Caco-2 (cell line): ENCODE measurements at regions not wholly inside any gene's neighbourhood (a gene's known extent, or its start where the extent isn't known, plus 50 kb on each side); places are given as distances from the start of the nearest gene placed in this dataset.

Experiments
- BruUV-seq: library from RNA; stranded (reverse); fragments of 400-500 nt; replicated peaks from 2 replicates; lab custom pipeline; 2021; lab: Mats Ljungman, UMichigan
- CTCF ChIA-PET: fragments of 300-600 bp; sonication (Branson Sonifier 250); formaldehyde crosslinking; loops from one replicate; lab custom pipeline; 2022; ENCODE audit warnings: antibody characterized with exemption; lab: Charles Lee
- POLR2A ChIA-PET: fragments of 300-600 bp; sonication (Branson Sonifier 250); formaldehyde crosslinking; loops from one replicate; lab custom pipeline; 2022; ENCODE audit warnings: antibody characterized with exemption; lab: Charles Lee
- DNase-seq, 2 experiments: peaks; one replicate each; pipeline versions ENCODE4 v3.0.0 to v3.0.0-alpha.2; 2020 to 2022
- H3K27me3 ChIP-seq: replicated peaks from 2 replicates; pipeline ENCODE4 v1.6.0; 2011; ENCODE audit warnings: low read length; ENCODE audit not compliant: control insufficient read depth, insufficient read depth
- H3K36me3 ChIP-seq: 2 replicates; pipeline ENCODE4 v1.5.1; 2011; ENCODE audit warnings: low read length; ENCODE audit not compliant: control insufficient read depth, insufficient read depth
- H3K4me1 ChIP-seq: fragments of 250-450 bp; sonication (Bioruptor Pico); 2 replicates; pipeline ENCODE4 v1.5.1; 2020; ENCODE audit warnings: mild to moderate bottlenecking
- H3K4me3 ChIP-seq: 2 replicates; pipeline ENCODE4 v1.5.1; 2011; ENCODE audit warnings: low read depth, mild to moderate bottlenecking, control low read depth, low read length
- H3K9me3 ChIP-seq: fragments of 250-450 bp; sonication (Bioruptor Pico); 2 replicates; pipeline ENCODE4 v1.5.1; 2020; ENCODE audit warnings: mild to moderate bottlenecking, moderate library complexity
- H3K27ac Mint-ChIP-seq: one replicate; pipeline ENCODE4 v1.8.0; 2022; ENCODE audit warnings: mixed read lengths; ENCODE audit not compliant: unreplicated experiment
- H3K27me3 Mint-ChIP-seq: one replicate; pipeline ENCODE4 v1.8.0; 2022; ENCODE audit warnings: mixed read lengths; ENCODE audit not compliant: insufficient read depth, unreplicated experiment
- H3K36me3 Mint-ChIP-seq: one replicate; pipeline ENCODE4 v1.8.0; 2022; ENCODE audit warnings: mild to moderate bottlenecking, mixed read lengths; ENCODE audit not compliant: insufficient read depth, unreplicated experiment
- H3K4me1 Mint-ChIP-seq: one replicate; pipeline ENCODE4 v1.8.0; 2022; ENCODE audit warnings: low read depth, mixed read lengths; ENCODE audit not compliant: unreplicated experiment
- H3K4me3 Mint-ChIP-seq: one replicate; pipeline ENCODE4 v1.8.0; 2022; ENCODE audit warnings: mild to moderate bottlenecking, moderate library complexity, mixed read lengths; ENCODE audit not compliant: unreplicated experiment
- H3K9me3 Mint-ChIP-seq: one replicate; pipeline ENCODE4 v1.8.0; 2022; ENCODE audit warnings: mixed read lengths; ENCODE audit not compliant: unreplicated experiment
- intact Hi-C: fragments of 100-400 bp; cut with micrococcal nuclease; formaldehyde crosslinking; loops from one replicate; pipeline ENCODE4 v1.10.0; 2022; ENCODE audit not compliant: unreplicated experiment
- TF ChIP-seq, protein P1 (sequence below), 2 experiments: fragments of 200-600 bp in 1 of 2; IDR thresholded peaks; 1 replicate in 1 of 2; 2 replicates in 1 of 2; pipeline versions ENCODE4 v1.5.1 to v1.8.0; 2011 to 2022; ENCODE audit warnings: antibody characterized with exemption in 1 of 2, control low read depth in 1 of 2, inconsistent platforms in 1 of 2, low read depth in 1 of 2, low read length in 1 of 2, mild to moderate bottlenecking in 1 of 2, moderate library complexity in 1 of 2; ENCODE audit not compliant: insufficient read depth in 1 of 2, severe bottlenecking in 1 of 2, unreplicated experiment in 1 of 2

DNA sequence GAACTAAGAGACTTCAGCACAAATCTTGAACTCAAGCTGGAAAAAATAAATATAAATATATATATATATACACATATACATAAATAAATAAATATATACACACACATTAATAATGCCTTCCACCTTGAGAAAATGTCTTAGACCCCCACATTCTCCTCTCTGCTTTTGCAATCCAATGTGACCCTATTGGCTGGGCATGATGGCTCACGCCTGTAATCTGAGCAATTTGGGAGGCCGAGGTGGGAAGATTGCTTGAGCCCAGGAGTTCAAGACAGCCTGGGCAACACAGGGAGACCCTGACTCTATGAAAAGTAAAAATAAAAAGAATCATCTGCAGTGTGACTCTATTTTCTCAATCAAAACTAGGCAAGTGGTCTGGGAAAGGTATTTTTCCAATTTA, 424.1 kb upstream of the NFE2L3 start:
- intact Hi-C loops, result no loop called here
- Histone ChIP-seq H3K4me1 (no peaks in the 10 kb centered on the region), H3K4me3 (no peak overlapping the region), H3K9me3 (no peaks in the 10 kb centered on the region), H3K27me3 (no peaks in the 10 kb centered on the region), H3K36me3 (no peaks in the 10 kb centered on the region)
- BruUV-seq, result no TSS peak
- Mint-ChIP-seq H3K36me3 (no peaks in the 10 kb centered on the region), H3K4me1 (no peaks in the 10 kb centered on the region), H3K27me3 (peaks cover 10% of the 10 kb centered on the region), H3K9me3 (no peaks in the 10 kb centered on the region), H3K27ac (no peak overlapping the region), H3K4me3 (no peak overlapping the region)
- TF ChIP-seq, protein P1, sequence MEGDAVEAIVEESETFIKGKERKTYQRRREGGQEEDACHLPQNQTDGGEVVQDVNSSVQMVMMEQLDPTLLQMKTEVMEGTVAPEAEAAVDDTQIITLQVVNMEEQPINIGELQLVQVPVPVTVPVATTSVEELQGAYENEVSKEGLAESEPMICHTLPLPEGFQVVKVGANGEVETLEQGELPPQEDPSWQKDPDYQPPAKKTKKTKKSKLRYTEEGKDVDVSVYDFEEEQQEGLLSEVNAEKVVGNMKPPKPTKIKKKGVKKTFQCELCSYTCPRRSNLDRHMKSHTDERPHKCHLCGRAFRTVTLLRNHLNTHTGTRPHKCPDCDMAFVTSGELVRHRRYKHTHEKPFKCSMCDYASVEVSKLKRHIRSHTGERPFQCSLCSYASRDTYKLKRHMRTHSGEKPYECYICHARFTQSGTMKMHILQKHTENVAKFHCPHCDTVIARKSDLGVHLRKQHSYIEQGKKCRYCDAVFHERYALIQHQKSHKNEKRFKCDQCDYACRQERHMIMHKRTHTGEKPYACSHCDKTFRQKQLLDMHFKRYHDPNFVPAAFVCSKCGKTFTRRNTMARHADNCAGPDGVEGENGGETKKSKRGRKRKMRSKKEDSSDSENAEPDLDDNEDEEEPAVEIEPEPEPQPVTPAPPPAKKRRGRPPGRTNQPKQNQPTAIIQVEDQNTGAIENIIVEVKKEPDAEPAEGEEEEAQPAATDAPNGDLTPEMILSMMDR (IDR thresholded peaks at IDR 0.05; ENCODE audit: insufficient read depth in 1 of 2, low read depth in 1 of 2, low read length in 1 of 2, severe bottlenecking in 1 of 2, unreplicated experiment in 1 of 2), result no peak
- CTCF ChIA-PET, result no interaction called here
- no peak for DNase-seq
- POLR2A ChIA-PET, result no interaction called here

DNA sequence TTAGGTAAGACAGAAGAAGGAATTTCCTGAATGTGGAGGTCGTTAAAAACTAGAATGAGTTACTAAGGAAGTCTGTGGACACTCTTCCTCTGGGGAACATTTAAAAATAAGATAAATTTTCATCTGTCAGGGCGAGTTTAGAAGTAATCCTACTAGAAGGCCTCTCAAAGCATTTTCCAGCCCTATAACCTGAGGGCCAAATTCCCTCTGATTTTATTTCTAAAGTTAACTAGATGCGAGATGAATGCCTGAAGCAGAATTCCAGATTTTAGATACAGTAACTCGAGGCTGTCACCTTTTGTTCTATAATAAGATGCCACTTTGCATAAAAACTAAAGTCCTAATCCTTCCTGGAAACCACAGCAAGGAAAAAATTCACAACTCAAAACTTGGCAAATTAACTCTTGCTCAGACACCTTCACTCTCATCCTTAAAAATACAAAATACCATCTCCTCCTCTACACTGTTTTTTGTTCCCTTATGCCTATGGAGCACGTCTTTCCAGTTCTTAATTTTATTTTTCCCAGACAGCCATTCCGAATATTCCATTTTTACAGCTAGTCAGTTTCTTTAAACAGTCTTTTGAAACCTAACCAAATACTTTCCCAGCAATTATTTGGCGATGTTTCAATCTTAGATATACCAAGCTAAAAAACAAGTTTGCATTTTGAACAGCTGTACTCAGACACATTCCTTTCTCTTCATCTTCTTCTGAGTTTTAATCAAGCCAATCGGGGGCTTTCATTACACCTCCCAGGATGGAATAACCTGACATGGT, 420.7 kb upstream of the NFE2L3 start:
- intact Hi-C loops, result loop anchor here (5.0 kb wide), 1 partner anchor 931 kb away; no protein-coding TSS in a partner anchor
- no peaks in the 10 kb centered on the region for H3K9me3 Mint-ChIP-seq
- no peak for DNase-seq
- H3K27me3 Mint-ChIP-seq, result peaks cover 12% of the 10 kb centered on the region
- H3K4me3 Mint-ChIP-seq, result no peak overlapping the region
- no peaks in the 10 kb centered on the region for H3K27me3 ChIP-seq
- BruUV-seq, result no TSS peak
- no peak overlapping the region for H3K4me3 ChIP-seq
- no peaks in the 10 kb centered on the region for H3K36me3 Mint-ChIP-seq
- H3K4me1 Mint-ChIP-seq, result no peaks in the 10 kb centered on the region
- no peak overlapping the region for H3K27ac Mint-ChIP-seq
- no peaks in the 10 kb centered on the region for H3K9me3 ChIP-seq
- ChIA-PET CTCF (no interaction called here), POLR2A (no interaction called here)
- no peaks in the 10 kb centered on the region for H3K36me3 ChIP-seq
- no peaks in the 10 kb centered on the region for H3K4me1 ChIP-seq
- TF ChIP-seq, protein P1 (IDR thresholded peaks at IDR 0.05; ENCODE audit: insufficient read depth in 1 of 2, low read depth in 1 of 2, low read length in 1 of 2, severe bottlenecking in 1 of 2, unreplicated experiment in 1 of 2), result no peak

DNA sequence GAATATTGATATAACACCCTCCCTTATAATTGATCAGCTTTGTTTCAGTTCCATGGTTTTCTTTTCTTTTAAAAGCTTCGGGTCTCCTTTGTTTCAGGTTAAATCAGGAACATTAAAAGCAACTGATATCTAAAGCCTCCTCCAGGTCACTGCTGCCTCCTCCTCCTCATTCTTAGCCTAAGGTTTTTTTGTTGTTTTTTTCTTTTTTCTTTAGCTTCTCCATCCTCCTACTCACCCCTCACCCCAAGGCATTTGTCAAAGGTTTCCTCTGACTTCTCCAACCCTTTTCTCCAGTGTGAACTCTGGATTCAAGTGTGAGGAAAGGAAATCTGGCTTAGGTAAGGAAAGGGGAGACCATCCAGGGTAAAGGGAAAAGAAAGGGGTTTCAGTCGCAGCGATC, 420.2 kb upstream of the NFE2L3 start:
- Histone ChIP-seq H3K9me3 (no peaks in the 10 kb centered on the region), H3K4me3 (no peak overlapping the region), H3K27me3 (no peaks in the 10 kb centered on the region), H3K4me1 (no peaks in the 10 kb centered on the region), H3K36me3 (no peaks in the 10 kb centered on the region)
- Mint-ChIP-seq H3K4me1 (no peaks in the 10 kb centered on the region), H3K27me3 (peaks cover 10% of the 10 kb centered on the region), H3K27ac (no peak overlapping the region), H3K9me3 (no peaks in the 10 kb centered on the region), H3K4me3 (no peak overlapping the region), H3K36me3 (no peaks in the 10 kb centered on the region)
- CTCF ChIA-PET, result no interaction called here
- DNase-seq, result no peak
- no TSS peak for BruUV-seq
- TF ChIP-seq, protein P1 (IDR thresholded peaks at IDR 0.05; ENCODE audit: insufficient read depth in 1 of 2, low read depth in 1 of 2, low read length in 1 of 2, severe bottlenecking in 1 of 2, unreplicated experiment in 1 of 2), result no peak
- POLR2A ChIA-PET, result no interaction called here
- intact Hi-C loops, result loop anchor here (5.0 kb wide), 1 partner anchor 930 kb away; no protein-coding TSS in a partner anchor
